Kidney (tissue), 13 donors: ENCODE measurements at regions not wholly inside any gene's neighbourhood (a gene's known extent, or its start where the extent isn't known, plus 50 kb on each side); places are given as distances from the start of the nearest gene placed in this dataset.

ENCODE experiments used
- DNase-seq, 5 donors: peaks; one replicate each; pipeline ENCODE4 v3.0.0-alpha.2; 2013 to 2020
- FAIRE-seq: peaks from 2 replicates; lab custom pipeline; 2012; peaks lifted over from hg19 to GRCh38; lab: Jason Lieb, UNC
- H3K27ac ChIP-seq, 2 donors: one replicate each; pipeline ENCODE4 v1.7.0; 2013; ENCODE audit warnings: low read depth in 2 of 2, low read length in 2 of 2, inconsistent platforms in 1 of 2
- H3K27me3 ChIP-seq: one replicate; pipeline ENCODE4 v1.7.1; 2013; ENCODE audit warnings: low read length, inconsistent platforms; ENCODE audit not compliant: control insufficient read depth, insufficient read depth
- H3K36me3 ChIP-seq, 3 donors: one replicate each; pipeline versions ENCODE4 v1.7.0 to v1.7.1; 2013; ENCODE audit warnings: low read length in 3 of 3, control low read depth in 1 of 3, inconsistent platforms in 1 of 3; ENCODE audit not compliant: insufficient read depth in 3 of 3, control insufficient read depth in 2 of 3
- H3K4me1 ChIP-seq, 3 donors: one replicate each; pipeline versions ENCODE4 v1.7.0 to v1.7.1; 2013; ENCODE audit warnings: low read length in 3 of 3, inconsistent platforms in 1 of 3, low read depth in 1 of 3; ENCODE audit not compliant: control insufficient read depth in 2 of 3, insufficient read depth in 2 of 3
- H3K4me3 ChIP-seq, 3 donors: one replicate each; pipeline versions ENCODE4 v1.7.0 to v1.8.1; 2013; ENCODE audit warnings: low read length in 3 of 3, control low read depth in 1 of 3, inconsistent platforms in 1 of 3
- H3K9ac ChIP-seq, 3 donors: one replicate each; pipeline versions ENCODE4 v1.7.0 to v1.7.1; 2013; ENCODE audit warnings: low read length in 3 of 3, control low read depth in 1 of 3, inconsistent platforms in 1 of 3
- H3K9me3 ChIP-seq, 3 donors: one replicate each; pipeline versions ENCODE4 v1.7.0 to v1.7.1; 2013; ENCODE audit warnings: low read length in 3 of 3, control low read depth in 1 of 3, inconsistent platforms in 1 of 3; ENCODE audit not compliant: control insufficient read depth in 2 of 3, insufficient read depth in 1 of 3
- CTCF ChIP-seq: IDR thresholded peaks from 3 replicates; pipeline ENCODE4 v1.5.1; 2012; ENCODE audit warnings: mild to moderate bottlenecking, moderate library complexity, borderline replicate concordance; ENCODE audit not compliant: insufficient read depth; ENCODE audit errors: extremely low read depth
- intact Hi-C: fragments of 100-400 bp; cut with DNase I; formaldehyde crosslinking; loops from one replicate; pipeline ENCODE4 v1.11.1; 2022
- donor health status: control.
- donor health status: control.
- donor health status: control.
- donor health status: control.
- donor health status: control.
- donor health status: DM: yes; HTN: yes; CAD: no.
- donor health status: Normal renal cell carcinoma (clear cell type).

GRCh38 chr1:106502659-106503058 lies 553.8 kb upstream of the PRMT6 start:
- no peaks in the 10 kb centered on the region for H3K9me3 ChIP-seq
- no peaks in the 10 kb centered on the region for H3K27me3 ChIP-seq
- no peak for DNase-seq
- no peak overlapping the region for H3K27ac ChIP-seq
- H3K9ac ChIP-seq: no peak overlapping the region
- intact Hi-C loops: no loop called here
- no peak for FAIRE-seq
- no peak overlapping the region for H3K4me3 ChIP-seq
- TF ChIP-seq CTCF: no peak
- H3K36me3 ChIP-seq: no peaks in the 10 kb centered on the region
- H3K4me1 ChIP-seq: no peaks in the 10 kb centered on the region

DNA sequence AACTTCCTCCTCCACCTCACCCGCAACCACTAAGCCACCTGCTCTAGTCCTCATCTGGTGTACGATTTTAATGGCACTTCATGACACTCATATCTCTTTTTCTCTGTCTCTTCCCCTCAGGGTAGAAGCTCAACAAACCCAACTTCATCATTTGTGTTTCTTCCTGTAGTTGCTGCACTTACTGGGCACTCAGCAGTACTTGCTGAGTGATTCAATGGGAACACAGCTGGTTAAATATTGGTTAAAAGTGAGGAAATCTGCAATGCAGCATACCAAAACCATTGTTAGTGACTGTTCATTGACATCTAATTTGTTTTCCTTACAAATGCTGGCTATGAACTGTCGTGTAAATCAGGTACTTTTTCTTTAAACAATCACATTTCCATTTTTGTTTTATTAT lies 541.1 kb upstream of the PRMT6 start:
- Histone ChIP-seq H3K27me3 (no peaks in the 10 kb centered on the region), H3K4me1 (no peaks in the 10 kb centered on the region), H3K27ac (no peak overlapping the region), H3K9ac (no peak overlapping the region), H3K36me3 (no peaks in the 10 kb centered on the region), H3K4me3 (no peak overlapping the region), H3K9me3 (no peaks in the 10 kb centered on the region)
- no peak for FAIRE-seq
- no peak for DNase-seq
- no peak for TF ChIP-seq CTCF
- intact Hi-C loops: no loop called here

DNA sequence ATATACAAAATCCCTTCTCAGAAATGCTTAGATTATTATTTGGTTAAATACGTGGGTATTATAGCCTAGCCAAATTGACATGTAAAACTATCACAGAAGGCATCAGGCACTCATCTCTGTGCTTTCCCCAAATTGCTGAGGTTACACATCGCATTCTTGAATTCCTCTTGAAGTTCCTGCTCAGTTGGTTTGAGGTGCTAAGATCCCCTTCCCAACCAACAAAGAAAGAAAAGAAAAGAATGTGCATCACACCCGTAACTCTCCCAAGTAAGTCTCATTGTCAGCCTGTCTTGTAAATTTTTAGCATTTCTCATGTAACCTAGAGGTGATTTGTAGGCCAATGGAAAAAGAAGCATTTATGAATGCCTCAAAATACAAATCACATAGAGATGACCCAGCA lies 539.2 kb upstream of the PRMT6 start:
- no peak for FAIRE-seq
- H3K4me1 ChIP-seq: no peaks in the 10 kb centered on the region
- no peak for DNase-seq
- no peak overlapping the region for H3K9ac ChIP-seq
- H3K27ac ChIP-seq: no peak overlapping the region
- no peaks in the 10 kb centered on the region for H3K27me3 ChIP-seq
- no peaks in the 10 kb centered on the region for H3K36me3 ChIP-seq
- no peak overlapping the region for H3K4me3 ChIP-seq
- H3K9me3 ChIP-seq: no peaks in the 10 kb centered on the region
- intact Hi-C loops: no loop called here
- no peak for TF ChIP-seq CTCF

- no peak for DNase-seq
- H3K4me1 ChIP-seq: no peaks in the 10 kb centered on the region
- no peak overlapping the region for H3K9ac ChIP-seq
- no peak for TF ChIP-seq CTCF
- intact Hi-C loops: no loop called here
- no peak for FAIRE-seq
- no peaks in the 10 kb centered on the region for H3K9me3 ChIP-seq
- H3K36me3 ChIP-seq: no peaks in the 10 kb centered on the region
- no peak overlapping the region for H3K27ac ChIP-seq
- no peaks in the 10 kb centered on the region for H3K27me3 ChIP-seq
- no peak overlapping the region for H3K4me3 ChIP-seq
These were observed 533.0 kb upstream of the PRMT6 start for GRCh38 chr1:106523497-106523896.
